ENCODE measurements at regions not wholly inside any gene's neighbourhood (a gene's known extent, or its start where the extent isn't known, plus 50 kb on each side); places are given as distances from the start of the nearest gene placed in this dataset.

DNA sequence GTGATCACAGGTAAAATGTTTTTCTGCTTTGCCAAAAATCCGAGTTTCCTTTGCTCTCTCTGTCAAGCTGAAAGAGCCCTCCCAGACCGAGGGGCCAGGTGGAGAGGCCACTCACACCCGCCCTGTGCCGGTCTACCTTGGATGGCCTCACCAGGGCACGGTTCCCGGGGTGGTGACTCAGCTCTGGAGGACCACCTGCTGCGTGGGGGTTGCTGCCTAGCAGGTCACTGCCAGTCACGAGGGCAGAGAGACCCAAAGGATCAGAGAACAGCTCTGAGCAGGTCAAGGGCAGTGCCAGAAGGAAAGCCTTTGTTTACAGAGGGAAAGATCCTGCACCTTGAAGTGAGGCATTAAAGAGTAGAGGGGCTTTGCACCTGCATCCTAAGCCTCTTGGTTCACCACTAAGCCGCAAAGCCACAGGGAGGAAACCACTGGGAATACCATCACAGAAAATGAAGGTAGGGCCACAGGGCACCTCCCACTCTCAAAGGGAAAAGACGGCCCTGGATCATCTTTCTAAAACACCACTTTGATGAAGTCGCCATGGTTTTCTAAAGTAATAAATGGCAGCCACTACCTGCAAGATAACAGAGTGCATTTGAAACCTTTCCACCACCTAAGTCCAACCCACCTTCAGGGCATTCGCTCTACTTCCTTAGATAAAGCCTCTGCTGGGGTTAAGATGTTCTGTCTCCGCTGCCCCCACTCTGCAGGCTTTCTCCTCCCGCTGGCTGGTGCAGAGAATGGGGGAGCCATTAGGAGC lies 160.3 kb upstream of the KLF14 start:
- Histone ChIP-seq H3K36me3 (ENCODE audit: control insufficient read depth, insufficient read depth, low read length) (peaks cover 3% of the 10 kb centered on the region), H3K4me1 (ENCODE audit: control insufficient read depth, insufficient read depth, low read length) (peaks cover 11% of the 10 kb centered on the region), H3K4me3 (ENCODE audit: low read depth, low read length) (no peak overlapping the region), H3K9me3 (ENCODE audit: control insufficient read depth, insufficient read depth, low read length) (no peaks in the 10 kb centered on the region), H3K9ac (ENCODE audit: low read depth, low read length) (no peak overlapping the region), H3K27me3 (ENCODE audit: control insufficient read depth, insufficient read depth, low read length) (no peaks in the 10 kb centered on the region)

GRCh38 chr7:130894909-130895750 lies 161.1 kb upstream of the KLF14 start:
- Histone ChIP-seq H3K4me1 (ENCODE audit: control insufficient read depth, insufficient read depth, low read length) (peaks cover 14% of the 10 kb centered on the region), H3K9ac (ENCODE audit: low read depth, low read length) (no peak overlapping the region), H3K9me3 (ENCODE audit: control insufficient read depth, insufficient read depth, low read length) (no peaks in the 10 kb centered on the region)

DNA sequence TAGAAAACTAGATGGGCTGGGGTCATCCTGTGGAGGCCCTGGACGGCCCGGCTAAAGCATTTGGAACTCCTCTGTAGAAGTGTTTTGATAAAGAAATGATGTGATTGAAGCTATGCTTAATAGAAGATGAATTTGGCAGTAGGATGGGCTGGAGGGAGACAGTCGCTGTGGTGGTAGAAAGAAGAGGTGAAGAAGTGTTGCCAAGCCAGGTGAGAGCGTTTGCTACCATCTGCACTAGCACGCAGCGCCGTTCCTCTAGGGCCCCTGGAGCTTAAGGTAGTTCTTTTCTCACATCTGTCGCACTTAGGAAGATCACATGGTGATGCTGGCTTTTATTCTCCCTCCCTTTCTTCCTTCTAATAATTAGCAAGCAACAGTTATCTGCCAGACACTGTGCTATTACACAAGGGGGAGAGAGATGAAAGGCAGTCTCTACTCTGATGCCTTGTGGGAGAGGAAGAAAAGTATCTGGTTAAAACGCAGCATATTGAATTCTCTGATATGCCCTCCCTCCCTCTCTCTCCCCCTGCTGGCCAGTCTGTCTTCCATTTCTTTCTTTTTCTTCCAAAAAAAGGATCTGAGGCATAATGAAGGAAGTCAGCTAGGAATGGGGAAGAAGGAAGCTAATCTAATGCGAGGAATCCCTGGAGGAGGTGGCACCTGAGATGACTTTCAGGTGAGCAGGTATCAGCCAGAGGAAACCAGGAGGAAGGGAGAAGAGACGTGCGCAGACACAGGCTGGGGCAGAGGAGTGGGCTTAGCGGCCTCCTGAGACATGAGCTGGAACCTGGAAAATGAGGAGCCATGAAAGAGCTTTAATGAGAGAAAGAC lies 162.3 kb upstream of the KLF14 start:
- Histone ChIP-seq H3K4me1 (ENCODE audit: control insufficient read depth, insufficient read depth, low read length) (peaks cover 23% of the 10 kb centered on the region), H3K36me3 (ENCODE audit: control insufficient read depth, insufficient read depth, low read length) (no peaks in the 10 kb centered on the region), H3K9me3 (ENCODE audit: control insufficient read depth, insufficient read depth, low read length) (no peaks in the 10 kb centered on the region), H3K4me3 (ENCODE audit: low read depth, low read length) (no peak overlapping the region), H3K9ac (ENCODE audit: low read depth, low read length) (peak overlapping the region; percentile 49), H3K27me3 (ENCODE audit: control insufficient read depth, insufficient read depth, low read length) (no peaks in the 10 kb centered on the region)

More at GRCh38 chr7:130894909-130895750, 161.1 kb upstream of the KLF14 start:
- peaks cover 3% of the 10 kb centered on the region for H3K36me3 ChIP-seq (ENCODE audit: control insufficient read depth, insufficient read depth, low read length)
- H3K27me3 ChIP-seq (ENCODE audit: control insufficient read depth, insufficient read depth, low read length) = no peaks in the 10 kb centered on the region
- H3K4me3 ChIP-seq (ENCODE audit: low read depth, low read length) = no peak overlapping the region

GRCh38 chr7:130896898-130897514 lies 163.0 kb upstream of the KLF14 start:
- Histone ChIP-seq H3K4me3 (ENCODE audit: low read depth, low read length) (no peak overlapping the region), H3K36me3 (ENCODE audit: control insufficient read depth, insufficient read depth, low read length) (no peaks in the 10 kb centered on the region)

DNA sequence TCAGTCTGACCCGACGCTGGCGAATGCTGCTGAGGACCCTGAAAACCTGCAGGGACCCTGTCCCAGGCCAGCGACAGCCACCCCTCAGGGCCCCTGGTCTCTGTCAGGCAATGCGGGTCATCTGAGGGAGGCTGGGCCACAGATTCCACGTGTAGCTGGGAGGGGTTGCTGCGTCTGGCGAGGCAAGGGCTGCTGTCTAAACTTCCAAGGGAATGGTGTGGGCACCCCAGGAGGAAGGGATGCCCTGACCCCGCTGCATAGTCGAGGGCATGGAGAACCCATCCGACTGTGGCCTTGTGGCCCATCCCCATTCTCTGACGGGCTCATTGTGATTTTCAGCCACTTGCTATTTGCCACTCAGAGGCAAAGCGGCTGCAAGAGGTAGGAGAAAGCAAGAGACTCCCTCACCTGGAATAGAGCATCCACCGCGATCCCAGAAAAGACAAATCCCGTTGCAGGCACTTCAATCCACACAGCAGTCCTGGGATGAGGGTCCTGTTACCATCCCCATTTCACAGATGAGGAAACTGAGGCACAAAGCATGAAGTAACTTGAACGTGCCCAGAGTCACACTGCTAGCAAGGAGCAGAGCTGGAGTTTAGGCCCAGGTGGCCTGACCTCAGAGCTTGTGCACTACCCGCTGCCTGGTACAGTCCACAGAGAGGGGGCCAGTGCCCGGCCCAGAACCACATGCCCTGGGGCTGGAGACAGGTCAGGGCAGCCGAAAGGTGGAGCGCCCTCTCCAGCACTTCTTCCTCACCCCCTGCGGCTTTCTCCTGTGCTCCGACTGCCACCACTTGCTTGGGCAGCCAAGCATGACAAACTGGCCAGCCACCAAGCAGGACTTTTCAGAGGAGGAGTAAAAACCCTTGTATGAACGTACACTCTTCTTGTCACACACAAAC lies 163.8 kb upstream of the KLF14 start:
- Histone ChIP-seq H3K4me1 (ENCODE audit: control insufficient read depth, insufficient read depth, low read length) (peaks cover 26% of the 10 kb centered on the region), H3K4me3 (ENCODE audit: low read depth, low read length) (no peak overlapping the region), H3K9me3 (ENCODE audit: control insufficient read depth, insufficient read depth, low read length) (no peaks in the 10 kb centered on the region), H3K36me3 (ENCODE audit: control insufficient read depth, insufficient read depth, low read length) (no peaks in the 10 kb centered on the region), H3K9ac (ENCODE audit: low read depth, low read length) (peak overlapping the region; percentile 54), H3K27me3 (ENCODE audit: control insufficient read depth, insufficient read depth, low read length) (no peaks in the 10 kb centered on the region)

More at GRCh38 chr7:130896898-130897514, 163.0 kb upstream of the KLF14 start:
- Histone ChIP-seq H3K9ac (ENCODE audit: low read depth, low read length) (peak overlapping the region; percentile 54), H3K4me1 (ENCODE audit: control insufficient read depth, insufficient read depth, low read length) (peaks cover 26% of the 10 kb centered on the region), H3K9me3 (ENCODE audit: control insufficient read depth, insufficient read depth, low read length) (no peaks in the 10 kb centered on the region), H3K27me3 (ENCODE audit: control insufficient read depth, insufficient read depth, low read length) (no peaks in the 10 kb centered on the region)

DNA sequence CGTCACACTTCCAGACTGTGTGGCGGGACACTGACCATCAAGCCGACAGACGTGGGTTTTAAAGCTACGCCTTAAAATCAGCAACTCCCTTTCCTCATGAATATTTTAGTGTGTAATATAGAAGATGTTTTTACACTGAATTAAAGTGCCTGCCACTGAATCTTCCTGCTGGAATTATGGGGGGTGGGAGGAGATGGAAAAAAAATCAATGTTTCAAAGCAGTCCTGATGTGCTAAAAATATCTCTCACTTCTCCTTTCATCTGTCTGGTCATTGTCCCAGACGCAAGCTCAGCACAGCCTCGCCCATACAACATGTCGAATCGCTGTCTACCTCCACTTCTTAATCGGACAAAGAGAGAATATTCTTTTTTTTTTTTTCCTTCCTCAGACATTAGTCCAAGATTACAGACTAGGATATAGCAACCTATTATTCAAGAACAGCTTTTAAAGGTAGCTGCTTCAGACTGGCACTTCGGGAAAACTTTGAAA lies 165.1 kb upstream of the KLF14 start:
- H3K9ac ChIP-seq (ENCODE audit: low read depth, low read length) = no peak overlapping the region
- H3K9me3 ChIP-seq (ENCODE audit: control insufficient read depth, insufficient read depth, low read length) = no peaks in the 10 kb centered on the region
- H3K27me3 ChIP-seq (ENCODE audit: control insufficient read depth, insufficient read depth, low read length) = no peaks in the 10 kb centered on the region
- H3K36me3 ChIP-seq (ENCODE audit: control insufficient read depth, insufficient read depth, low read length) = no peaks in the 10 kb centered on the region
- H3K4me1 ChIP-seq (ENCODE audit: control insufficient read depth, insufficient read depth, low read length) = peaks cover 30% of the 10 kb centered on the region
- H3K4me3 ChIP-seq (ENCODE audit: low read depth, low read length) = no peak overlapping the region

DNA sequence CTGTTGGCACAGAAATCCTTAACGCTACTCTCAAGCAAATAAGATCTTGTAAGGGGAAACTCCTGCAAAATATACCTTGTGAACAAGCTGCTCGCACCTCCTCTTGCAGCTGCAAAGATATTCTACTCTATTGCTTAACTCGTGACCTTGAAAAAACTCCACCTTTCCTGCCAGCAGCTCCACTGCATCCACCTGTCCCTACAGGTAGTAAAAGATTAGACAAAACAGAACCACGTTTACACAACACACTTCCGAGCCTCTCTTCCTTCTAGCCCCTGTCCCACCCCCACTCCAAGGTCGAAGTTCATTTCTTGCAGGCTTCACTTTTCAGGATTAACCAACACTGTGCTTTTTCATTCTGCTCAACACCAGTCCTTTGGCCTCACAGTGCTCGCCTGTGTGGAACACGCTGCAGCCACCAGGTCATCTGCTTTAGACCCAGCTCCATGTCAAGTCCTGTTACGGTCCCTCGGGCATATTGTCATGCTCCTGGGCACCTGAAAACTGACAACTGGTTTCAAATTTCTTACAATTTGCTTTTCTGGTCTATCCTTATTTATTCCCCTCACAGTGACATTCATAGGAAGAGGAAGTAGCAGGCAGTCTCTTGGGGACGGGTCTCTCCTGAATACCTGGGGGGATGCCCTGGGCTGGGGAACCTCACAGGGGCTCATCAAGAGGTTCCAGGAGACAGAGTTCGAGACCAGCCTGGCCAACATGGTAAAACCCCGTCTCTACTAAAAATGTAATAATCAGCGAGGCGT lies 165.8 kb upstream of the KLF14 start:
- Histone ChIP-seq H3K4me1 (ENCODE audit: control insufficient read depth, insufficient read depth, low read length) (peaks cover 27% of the 10 kb centered on the region), H3K27me3 (ENCODE audit: control insufficient read depth, insufficient read depth, low read length) (no peaks in the 10 kb centered on the region), H3K9ac (ENCODE audit: low read depth, low read length) (no peak overlapping the region), H3K36me3 (ENCODE audit: control insufficient read depth, insufficient read depth, low read length) (no peaks in the 10 kb centered on the region), H3K9me3 (ENCODE audit: control insufficient read depth, insufficient read depth, low read length) (no peaks in the 10 kb centered on the region), H3K4me3 (ENCODE audit: low read depth, low read length) (no peak overlapping the region)

- no peaks in the 10 kb centered on the region for H3K27me3 ChIP-seq (ENCODE audit: control insufficient read depth, insufficient read depth, low read length)
- H3K36me3 ChIP-seq (ENCODE audit: control insufficient read depth, insufficient read depth, low read length) = no peaks in the 10 kb centered on the region
- H3K9me3 ChIP-seq (ENCODE audit: control insufficient read depth, insufficient read depth, low read length) = no peaks in the 10 kb centered on the region
- H3K4me3 ChIP-seq (ENCODE audit: low read depth, low read length) = no peak overlapping the region
- peaks cover 27% of the 10 kb centered on the region for H3K4me1 ChIP-seq (ENCODE audit: control insufficient read depth, insufficient read depth, low read length)
- H3K9ac ChIP-seq (ENCODE audit: low read depth, low read length) = no peak overlapping the region
These were observed 166.6 kb upstream of the KLF14 start for GRCh38 chr7:130900471-130901076.

DNA sequence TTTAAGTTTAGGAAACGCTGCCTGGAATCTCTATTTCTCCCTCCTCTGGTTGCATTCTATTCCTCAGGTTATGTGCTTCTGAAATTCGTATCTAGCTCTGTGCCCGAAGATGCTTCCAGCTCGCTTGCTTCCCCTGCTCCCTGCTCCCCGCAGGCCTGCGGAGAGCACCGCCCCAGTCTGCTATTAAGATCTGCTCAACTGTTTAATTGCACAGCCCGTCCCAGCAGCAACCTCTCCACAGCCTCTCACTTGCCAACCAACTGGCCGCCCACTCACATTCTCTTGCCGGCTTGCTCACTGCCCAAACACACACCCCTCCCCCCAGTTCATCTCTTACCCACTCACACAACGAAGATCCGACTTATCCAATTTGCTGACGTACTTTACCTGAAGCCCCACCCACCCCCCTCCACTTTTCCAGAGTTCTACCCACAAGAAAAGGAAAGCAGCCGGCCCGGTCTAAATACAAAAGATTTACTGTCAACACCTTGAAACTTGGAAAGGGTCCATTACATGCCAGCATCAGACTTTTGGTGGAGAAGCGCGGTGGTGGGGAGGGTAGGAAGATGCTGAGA lies 167.3 kb upstream of the KLF14 start:
- Histone ChIP-seq H3K27me3 (ENCODE audit: control insufficient read depth, insufficient read depth, low read length) (no peaks in the 10 kb centered on the region), H3K4me1 (ENCODE audit: control insufficient read depth, insufficient read depth, low read length) (peaks cover 27% of the 10 kb centered on the region)

More for the DNA sequence above, 167.3 kb upstream of the KLF14 start:
- Histone ChIP-seq H3K9me3 (ENCODE audit: control insufficient read depth, insufficient read depth, low read length) (no peaks in the 10 kb centered on the region), H3K4me3 (ENCODE audit: low read depth, low read length) (no peak overlapping the region), H3K36me3 (ENCODE audit: control insufficient read depth, insufficient read depth, low read length) (no peaks in the 10 kb centered on the region), H3K9ac (ENCODE audit: low read depth, low read length) (no peak overlapping the region)

Measured in iPS-15b (cell line).